HG03432 (cell line): ENCODE measurements at regions not wholly inside any gene's neighbourhood (a gene's known extent, or its start where the extent isn't known, plus 50 kb on each side); places are given as distances from the start of the nearest gene placed in this dataset.
"Not testable (repeated sequence)": the region's sequence is repeated elsewhere in the genome, so short reads cannot be mapped to it uniquely, and the experiment has no call there.

Source experiments
- ATAC-seq: cut with Tn5 transposase; IDR thresholded peaks from one replicate; pipeline ENCODE4 v1.9.1; 2021; ENCODE audit warnings: mild to moderate bottlenecking, moderate library complexity; ENCODE audit not compliant: unreplicated experiment

- ATAC-seq, result not testable (repeated sequence)
These were observed 236.5 kb upstream of the POGK start for GRCh38 chr1:166602801-166603200.

DNA sequence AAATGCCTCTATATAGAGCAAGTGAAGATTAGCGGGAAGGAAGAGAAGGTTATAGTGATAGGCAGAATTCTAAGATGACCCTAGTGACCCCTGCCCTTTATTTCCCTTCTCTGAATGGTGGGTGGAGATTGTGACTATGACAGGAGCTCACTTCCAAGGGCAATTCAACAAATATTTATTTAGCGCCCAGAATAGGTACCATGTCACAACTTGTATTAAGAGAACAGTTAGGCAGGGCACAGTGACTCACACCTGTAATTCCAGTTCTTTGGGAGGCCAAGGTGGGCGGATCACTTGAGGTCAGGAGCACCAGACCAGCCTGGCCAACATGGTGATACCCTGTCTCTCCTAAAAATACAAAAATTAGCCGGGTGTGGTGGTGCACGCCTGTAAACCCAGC lies 236.0 kb upstream of the POGK start:
- no peak for ATAC-seq

DNA sequence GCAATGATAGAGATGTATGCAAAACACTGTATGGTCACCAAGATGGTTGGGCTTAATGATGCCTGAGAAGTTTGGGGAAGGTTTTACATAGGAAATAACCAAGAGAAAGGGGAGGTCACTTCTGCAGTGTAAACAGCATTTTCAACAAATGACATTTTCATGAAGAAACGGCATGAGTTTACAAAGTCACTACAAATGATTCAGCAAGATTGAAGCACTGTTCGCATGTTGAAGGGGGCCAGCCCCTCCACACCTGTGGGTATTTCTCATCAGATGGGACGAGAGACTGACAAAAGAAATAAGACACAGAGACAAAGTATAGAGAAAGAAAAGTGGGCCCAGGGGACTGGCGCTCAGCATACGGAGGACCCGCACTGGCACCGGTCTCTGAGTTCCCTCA lies 234.1 kb upstream of the POGK start:
- ATAC-seq, result no peak

- no peak for ATAC-seq
These were observed 226.4 kb upstream of the POGK start for GRCh38 chr1:166612886-166613285.

- no peak for ATAC-seq
These were observed 223.1 kb upstream of the POGK start for GRCh38 chr1:166616206-166616605.

DNA sequence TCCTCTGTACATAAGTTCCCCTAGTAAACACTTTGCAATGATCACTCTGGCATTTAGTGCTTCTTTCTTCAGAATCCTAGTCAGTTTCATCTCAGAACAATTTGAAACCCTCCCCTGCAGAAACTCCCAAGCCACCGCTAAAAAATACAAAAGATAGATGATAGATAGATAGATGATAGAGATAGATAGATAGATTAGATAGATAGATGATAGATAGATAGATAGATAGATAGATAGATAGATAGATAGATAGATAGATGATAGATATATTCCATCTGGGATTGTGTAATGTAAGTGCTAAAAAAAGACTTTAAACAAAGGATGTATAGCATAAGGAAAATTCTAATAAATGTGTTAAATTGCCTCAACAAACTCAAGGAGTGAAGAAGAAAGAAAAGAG lies 212.6 kb upstream of the POGK start:
- ATAC-seq, result no peak

- no peak for ATAC-seq
These were observed 211.7 kb upstream of the POGK start for GRCh38 chr1:166627558-166627957.

DNA sequence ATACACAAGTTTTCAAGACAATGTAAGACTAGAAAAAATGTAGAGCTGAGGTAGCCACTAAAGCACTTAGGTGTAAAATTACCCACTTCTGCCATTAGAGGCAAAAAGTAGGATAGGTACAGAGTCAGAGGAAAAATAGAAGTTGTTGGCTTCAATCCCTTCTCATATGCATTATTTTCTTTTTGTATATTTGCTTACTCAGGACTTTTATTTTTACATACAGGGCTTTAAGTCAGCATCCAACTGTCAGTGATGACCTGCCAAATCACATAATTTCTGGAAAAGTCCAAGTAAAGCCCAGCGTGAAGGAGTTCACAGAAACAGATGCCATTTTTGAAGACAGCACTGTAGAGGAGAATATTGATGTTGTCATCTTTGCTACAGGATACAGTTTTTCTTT lies 211.0 kb upstream of the POGK start:
- no peak for ATAC-seq

GRCh38 chr1:166629946-166630345 lies 209.3 kb upstream of the POGK start:
- ATAC-seq, result no peak

DNA sequence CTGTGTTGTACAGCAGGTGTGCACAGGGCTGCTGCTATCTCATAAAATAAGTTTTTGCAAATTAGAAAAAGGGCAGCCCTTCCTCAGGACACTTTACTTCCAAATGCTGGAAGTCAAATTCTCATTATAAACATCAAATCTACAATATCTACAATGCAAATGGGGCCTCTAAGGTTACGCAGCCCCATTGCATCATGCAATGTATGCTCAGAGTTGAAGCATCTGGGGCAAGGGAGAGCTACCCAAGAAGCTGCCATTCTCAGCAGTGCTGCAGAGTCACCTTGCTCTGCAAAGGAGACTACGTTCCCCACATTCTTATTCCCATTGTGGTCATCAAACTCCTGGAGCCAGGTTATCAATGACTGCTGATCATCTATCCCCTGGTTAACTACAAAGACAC lies 208.9 kb upstream of the POGK start:
- no peak for ATAC-seq

DNA sequence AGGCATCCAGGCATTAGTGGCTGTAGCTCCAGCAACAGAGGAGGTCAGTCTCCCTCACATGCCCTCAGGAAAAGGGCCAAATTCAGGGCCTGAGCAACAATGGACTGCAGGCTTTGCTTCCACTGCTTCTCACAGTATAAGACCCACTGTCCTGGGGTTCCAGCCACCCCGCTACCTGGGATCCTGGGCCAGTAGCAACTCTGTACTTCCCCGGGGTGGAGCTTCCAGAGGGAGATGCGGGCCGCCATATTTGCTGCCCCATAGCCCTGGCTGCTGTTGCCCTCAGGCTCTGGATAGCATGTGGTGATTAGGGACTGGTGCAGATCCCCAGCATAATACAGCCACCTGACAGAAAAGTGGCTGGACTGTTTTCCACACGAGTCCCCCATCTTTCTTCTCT lies 201.1 kb upstream of the POGK start:
- no peak for ATAC-seq

DNA sequence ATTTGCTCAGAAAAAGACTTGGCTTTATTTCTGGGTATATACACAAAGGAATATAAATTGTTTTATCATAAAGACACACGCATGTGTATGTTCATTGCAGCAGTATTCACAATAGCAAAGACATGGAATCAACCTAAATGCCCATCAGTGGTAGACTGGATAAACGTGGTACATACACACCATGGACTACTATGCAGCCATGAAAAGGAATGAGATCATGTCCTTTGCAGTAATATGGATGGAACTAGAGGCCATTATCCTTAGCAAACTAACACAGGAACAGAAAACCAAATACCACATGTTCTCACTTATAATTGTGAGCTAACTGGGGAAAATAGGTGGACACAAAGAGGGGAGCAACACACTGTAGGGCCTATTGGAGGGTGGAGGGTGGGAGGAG lies 182.0 kb upstream of the POGK start:
- ATAC-seq, result not testable (repeated sequence)

DNA sequence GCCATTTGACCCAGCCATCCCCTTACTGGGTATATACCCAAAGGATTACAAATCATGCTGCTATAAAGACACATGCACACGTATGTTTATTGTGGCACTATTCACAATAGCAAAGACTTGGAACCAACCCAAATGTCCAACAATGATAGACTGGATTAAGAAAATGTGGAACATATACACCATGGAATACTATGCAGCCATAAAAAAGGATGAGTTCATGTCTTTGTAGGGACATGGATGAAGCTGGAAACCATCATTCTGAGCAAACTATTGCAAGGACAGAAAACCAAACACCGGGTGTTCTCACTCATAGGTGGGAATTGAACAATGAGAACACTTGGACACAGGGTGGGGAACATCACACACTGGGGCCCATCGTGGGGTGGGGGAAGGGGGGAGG lies 172.5 kb upstream of the POGK start:
- ATAC-seq, result not testable (repeated sequence)

- ATAC-seq, result not testable (repeated sequence)
These were observed 171.7 kb upstream of the POGK start for GRCh38 chr1:166667600-166667999.

DNA sequence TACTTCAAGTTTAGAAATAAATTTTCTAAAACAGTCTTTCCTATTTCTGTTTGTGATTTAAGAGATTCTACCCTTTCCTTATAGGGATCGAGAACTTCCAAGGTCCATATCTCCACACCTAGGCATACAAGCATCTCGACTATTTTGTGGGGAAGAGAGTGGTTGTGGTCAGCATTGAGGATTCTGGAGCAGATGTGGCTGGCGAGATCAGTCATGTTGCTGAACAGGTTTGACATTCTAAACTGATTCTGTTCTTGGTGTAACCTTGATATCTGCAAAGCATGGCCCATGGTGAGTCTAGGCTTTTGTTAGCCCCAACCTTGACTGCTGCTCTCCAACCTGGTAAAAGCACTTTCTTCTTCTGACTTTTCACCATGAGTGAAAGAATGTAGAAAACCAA lies 167.6 kb upstream of the POGK start:
- no peak for ATAC-seq

DNA sequence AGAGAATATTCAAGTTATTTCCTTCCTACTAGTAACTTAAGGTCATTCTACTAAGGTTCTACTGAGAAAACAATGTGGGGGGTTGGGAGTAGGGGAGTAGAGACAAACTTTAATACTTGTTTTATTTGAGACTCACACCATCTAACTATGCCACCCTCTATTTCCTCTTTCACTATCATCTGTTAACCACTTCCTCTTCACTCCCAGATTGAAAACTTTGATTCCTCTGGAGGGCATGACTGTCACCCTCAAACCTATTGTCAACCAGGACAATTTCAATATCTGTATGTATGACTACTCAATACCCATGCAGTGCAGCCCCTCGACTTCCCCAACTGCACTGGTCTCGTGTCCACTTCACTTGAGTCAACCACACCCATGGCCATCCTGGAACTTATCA lies 165.6 kb upstream of the POGK start:
- no peak for ATAC-seq

DNA sequence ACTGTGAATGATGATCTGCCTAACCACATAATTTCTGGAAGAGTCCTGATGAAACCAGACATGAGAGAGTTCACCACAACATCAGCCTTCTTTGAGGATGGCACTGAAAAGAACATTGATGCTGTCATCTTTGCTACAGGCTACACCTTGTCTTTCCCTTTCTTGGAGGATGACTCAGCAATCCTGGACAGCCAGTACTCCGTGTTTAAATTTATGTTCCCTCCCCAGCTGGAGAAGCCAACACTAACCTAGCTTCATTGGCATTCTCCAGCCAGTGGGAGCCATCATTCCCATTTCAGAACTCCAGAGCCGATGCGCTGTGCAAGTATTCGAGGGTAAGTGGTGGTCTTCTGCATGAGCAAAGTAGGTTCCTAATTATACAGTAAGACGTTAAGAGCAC lies 164.1 kb upstream of the POGK start:
- ATAC-seq, result no peak

DNA sequence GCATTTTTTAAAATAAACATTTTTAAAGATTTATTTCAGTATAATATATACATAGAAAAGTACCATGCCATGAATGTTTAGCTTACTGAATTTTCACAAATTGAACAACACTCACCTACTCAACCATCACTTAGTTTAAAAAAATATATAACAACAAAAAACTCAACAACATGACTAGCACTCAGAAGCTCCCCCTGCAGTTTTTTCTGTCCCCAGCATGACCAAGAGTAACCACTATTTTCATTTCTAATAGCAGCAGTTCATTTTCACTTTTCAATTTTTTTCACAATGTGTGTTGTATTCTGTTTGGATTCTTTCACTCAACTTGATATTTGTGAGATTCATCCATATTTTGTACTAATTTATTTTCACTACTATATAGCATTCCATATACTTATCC lies 162.3 kb upstream of the POGK start:
- ATAC-seq, result no peak

DNA sequence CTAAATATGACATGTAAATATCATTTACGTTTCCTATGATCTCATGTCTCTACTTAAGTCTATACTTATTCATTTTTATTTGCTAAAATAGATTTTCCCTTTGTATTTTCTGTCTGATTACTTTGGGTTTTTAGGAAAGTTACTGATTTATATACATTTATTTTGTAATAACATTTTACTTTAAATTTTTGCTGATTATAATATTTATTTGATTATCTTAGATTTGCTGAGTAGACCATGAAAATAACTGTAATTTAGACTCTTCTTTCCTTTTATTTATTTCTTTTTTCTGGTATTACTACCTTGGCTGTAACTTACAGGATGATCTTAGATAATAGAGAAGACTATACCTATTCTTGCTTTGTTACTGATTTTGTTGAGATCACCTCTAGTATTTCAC lies 159.9 kb upstream of the POGK start:
- ATAC-seq, result no peak

- ATAC-seq, result no peak
These were observed 156.7 kb upstream of the POGK start for GRCh38 chr1:166682588-166682987.

DNA sequence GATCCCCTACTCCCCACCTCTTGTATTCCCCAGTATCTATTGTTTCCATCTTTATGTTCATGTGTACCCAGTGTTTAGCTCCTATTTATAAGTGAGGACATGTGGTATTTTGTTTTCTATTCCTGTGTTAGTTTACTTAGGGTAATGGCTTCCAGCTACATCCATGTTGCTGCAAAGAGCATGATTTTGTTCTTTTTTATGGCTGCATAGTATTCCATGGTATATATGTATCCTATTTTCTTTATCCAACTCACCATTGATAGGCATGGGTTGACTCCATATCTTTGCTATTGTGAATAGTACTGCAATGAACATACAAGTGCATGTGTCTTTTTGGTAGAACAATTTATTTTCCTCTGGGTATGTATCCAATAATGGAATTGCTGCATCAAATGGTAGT lies 154.6 kb upstream of the POGK start:
- not testable (repeated sequence) for ATAC-seq

GRCh38 chr1:166685200-166685599 lies 154.1 kb upstream of the POGK start:
- no peak for ATAC-seq

- not testable (repeated sequence) for ATAC-seq
These were observed 153.4 kb upstream of the POGK start for GRCh38 chr1:166685891-166686290.

- ATAC-seq, result not testable (repeated sequence)
These were observed 148.7 kb upstream of the POGK start for GRCh38 chr1:166690596-166690995.
